Activated T-helper 1 cell treated with anti-CD3 and anti-CD28 coated beads, Interleukin-12 subunit alpha, Interleukin-12 subunit beta, Interleukin-2, Interleukin-4 antibody, amounts not matched to agents 30 ng/mL and 10 ng/mL and 1 ng/mL, durations not matched to agents 14 hours and 24 hours and 36 hours (primary cell): ENCODE measurements at regions not wholly inside any gene's neighbourhood (a gene's known extent, or its start where the extent isn't known, plus 50 kb on each side); places are given as distances from the start of the nearest gene placed in this dataset.
"Not testable (repeated sequence)": the region's sequence is repeated elsewhere in the genome, so short reads cannot be mapped to it uniquely, and the experiment has no call there.

Experiments
- DNase-seq: peaks from one replicate; pipeline ENCODE4 v3.0.0; 2021; ENCODE audit warnings: low spot score
- H3K27ac Mint-ChIP-seq: one replicate; pipeline ENCODE4 v1.8.0; 2021; ENCODE audit warnings: mild to moderate bottlenecking, mixed read lengths
- H3K27me3 Mint-ChIP-seq: one replicate; pipeline ENCODE4 v1.8.0; 2022; ENCODE audit warnings: mild to moderate bottlenecking, moderate library complexity, mixed read lengths; ENCODE audit not compliant: insufficient read depth
- H3K36me3 Mint-ChIP-seq: one replicate; pipeline ENCODE4 v1.8.0; 2021; ENCODE audit warnings: low read depth, mixed read lengths
- H3K4me1 Mint-ChIP-seq: one replicate; pipeline ENCODE4 v1.8.0; 2021; ENCODE audit warnings: low read depth, mixed read lengths
- H3K4me3 Mint-ChIP-seq: one replicate; pipeline ENCODE4 v1.8.0; 2021; ENCODE audit warnings: mild to moderate bottlenecking, moderate library complexity, mixed read lengths
- H3K9me3 Mint-ChIP-seq: one replicate; pipeline ENCODE4 v1.8.0; 2021; ENCODE audit warnings: mixed read lengths
- intact Hi-C: fragments of 100-400 bp; cut with micrococcal nuclease; formaldehyde crosslinking; loops from one replicate; pipeline ENCODE4 v1.15.1; 2024

- intact Hi-C loops = no loop called here
- peaks cover 11% of the 10 kb centered on the region for H3K9me3 Mint-ChIP-seq
- H3K36me3 Mint-ChIP-seq = no peaks in the 10 kb centered on the region
- no peak overlapping the region for H3K27ac Mint-ChIP-seq
- no peaks in the 10 kb centered on the region for H3K27me3 Mint-ChIP-seq
- H3K4me3 Mint-ChIP-seq = no peak overlapping the region
- no peaks in the 10 kb centered on the region for H3K4me1 Mint-ChIP-seq
- no peak for DNase-seq
These were observed 83.0 kb upstream of the SOX11 start for GRCh38 chr2:5609201-5609600.

GRCh38 chr2:5612666-5613065, 79.5 kb upstream of the SOX11 start:
- no peaks in the 10 kb centered on the region for H3K4me1 Mint-ChIP-seq
- no peaks in the 10 kb centered on the region for H3K36me3 Mint-ChIP-seq
- H3K9me3 Mint-ChIP-seq = peaks cover 11% of the 10 kb centered on the region
- H3K27ac Mint-ChIP-seq = no peak overlapping the region
- DNase-seq = no peak
- intact Hi-C loops = no loop called here
- no peak overlapping the region for H3K4me3 Mint-ChIP-seq
- no peaks in the 10 kb centered on the region for H3K27me3 Mint-ChIP-seq

- Mint-ChIP-seq H3K9me3 (peaks cover 11% of the 10 kb centered on the region), H3K4me3 (no peak overlapping the region), H3K27ac (no peak overlapping the region), H3K27me3 (no peaks in the 10 kb centered on the region), H3K4me1 (no peaks in the 10 kb centered on the region), H3K36me3 (no peaks in the 10 kb centered on the region)
- intact Hi-C loops = no loop called here
- no peak for DNase-seq
These were observed 76.2 kb upstream of the SOX11 start for GRCh38 chr2:5616019-5616418.

GRCh38 chr2:5617358-5617757, 74.8 kb upstream of the SOX11 start:
- intact Hi-C loops = no loop called here
- no peak for DNase-seq
- no peaks in the 10 kb centered on the region for H3K4me1 Mint-ChIP-seq
- H3K36me3 Mint-ChIP-seq = no peaks in the 10 kb centered on the region
- H3K4me3 Mint-ChIP-seq = no peak overlapping the region
- H3K27me3 Mint-ChIP-seq = no peaks in the 10 kb centered on the region
- H3K27ac Mint-ChIP-seq = no peak overlapping the region
- H3K9me3 Mint-ChIP-seq = no peaks in the 10 kb centered on the region

GRCh38 chr2:5617796-5618195, 74.4 kb upstream of the SOX11 start:
- H3K4me1 Mint-ChIP-seq = no peaks in the 10 kb centered on the region
- no peaks in the 10 kb centered on the region for H3K36me3 Mint-ChIP-seq
- DNase-seq = no peak
- H3K4me3 Mint-ChIP-seq = no peak overlapping the region
- no peaks in the 10 kb centered on the region for H3K27me3 Mint-ChIP-seq
- intact Hi-C loops = no loop called here
- no peak overlapping the region for H3K27ac Mint-ChIP-seq
- H3K9me3 Mint-ChIP-seq = no peaks in the 10 kb centered on the region

GRCh38 chr2:5618271-5618670, 73.9 kb upstream of the SOX11 start:
- H3K27me3 Mint-ChIP-seq = no peaks in the 10 kb centered on the region
- H3K36me3 Mint-ChIP-seq = no peaks in the 10 kb centered on the region
- intact Hi-C loops = no loop called here

GRCh38 chr2:5625556-5626065, 66.6 kb upstream of the SOX11 start:
- H3K36me3 Mint-ChIP-seq, H3K9me3 Mint-ChIP-seq, H3K27me3 Mint-ChIP-seq, DNase-seq, H3K27ac Mint-ChIP-seq, H3K4me3 Mint-ChIP-seq, H3K4me1 Mint-ChIP-seq, intact Hi-C loops: not testable (repeated sequence)

More at GRCh38 chr2:5618271-5618670, 73.9 kb upstream of the SOX11 start:
- H3K27ac Mint-ChIP-seq = no peak overlapping the region
- DNase-seq = no peak
- H3K4me3 Mint-ChIP-seq = no peak overlapping the region
- no peaks in the 10 kb centered on the region for H3K9me3 Mint-ChIP-seq
- no peaks in the 10 kb centered on the region for H3K4me1 Mint-ChIP-seq

GRCh38 chr2:5628484-5628883, 63.7 kb upstream of the SOX11 start:
- H3K9me3 Mint-ChIP-seq, H3K27me3 Mint-ChIP-seq, H3K36me3 Mint-ChIP-seq, H3K4me3 Mint-ChIP-seq, intact Hi-C loops, H3K27ac Mint-ChIP-seq, DNase-seq, H3K4me1 Mint-ChIP-seq: not testable (repeated sequence)

- DNase-seq, H3K9me3 Mint-ChIP-seq, H3K27me3 Mint-ChIP-seq, H3K27ac Mint-ChIP-seq, H3K4me1 Mint-ChIP-seq, intact Hi-C loops, H3K4me3 Mint-ChIP-seq, H3K36me3 Mint-ChIP-seq: not testable (repeated sequence)
These were observed 62.7 kb upstream of the SOX11 start for GRCh38 chr2:5629510-5629909.

- H3K36me3 Mint-ChIP-seq, H3K27me3 Mint-ChIP-seq, H3K27ac Mint-ChIP-seq, H3K4me1 Mint-ChIP-seq, intact Hi-C loops, H3K4me3 Mint-ChIP-seq, DNase-seq, H3K9me3 Mint-ChIP-seq: not testable (repeated sequence)
These were observed 55.1 kb upstream of the SOX11 start for GRCh38 chr2:5637051-5637450.
